Natural killer cell (primary cell): ENCODE measurements at regions not wholly inside any gene's neighbourhood (a gene's known extent, or its start where the extent isn't known, plus 50 kb on each side); places are given as distances from the start of the nearest gene placed in this dataset.

Experiments used
- ATAC-seq, 3 donors: fragments of 150-1000 bp in 2 of 3; fragments of 200-7000 bp in 1 of 3; cut with Tn5 transposase; 1 replicate in 1 of 3; 2 replicates in 2 of 3; pipeline ENCODE4 v1.10.0; 2021; ENCODE audit warnings: mild to moderate bottlenecking in 2 of 3, moderate library complexity in 2 of 3
- DNase-seq, 2 donors: peaks; one replicate each; pipeline versions ENCODE4 v3.0.0 to v3.0.0-alpha.2; 2013 to 2021; ENCODE audit warnings: mixed read lengths in 1 of 2
- H3K27ac ChIP-seq: one replicate; pipeline ENCODE4 v1.5.1; 2013; ENCODE audit warnings: mild to moderate bottlenecking, low read length
- H3K27me3 ChIP-seq: one replicate; pipeline ENCODE4 v1.6.1; 2013; ENCODE audit warnings: low read length; ENCODE audit not compliant: control insufficient read depth, insufficient read depth
- H3K36me3 ChIP-seq: one replicate; pipeline ENCODE4 v1.6.1; 2013; ENCODE audit warnings: low read length; ENCODE audit not compliant: control insufficient read depth, insufficient read depth
- H3K4me1 ChIP-seq: one replicate; pipeline ENCODE4 v1.6.1; 2013; ENCODE audit warnings: low read length; ENCODE audit not compliant: control insufficient read depth, insufficient read depth
- H3K4me3 ChIP-seq: one replicate; pipeline ENCODE4 v1.5.1; 2013; ENCODE audit warnings: low read length
- H3K9me3 ChIP-seq: one replicate; pipeline ENCODE4 v1.6.1; 2013; ENCODE audit warnings: low read length; ENCODE audit not compliant: control insufficient read depth, insufficient read depth
- H3K27ac Mint-ChIP-seq, 2 donors: one replicate each; pipeline ENCODE4 v1.8.0; 2022; ENCODE audit warnings: mild to moderate bottlenecking in 2 of 2, mixed read lengths in 2 of 2, moderate library complexity in 1 of 2
- H3K27me3 Mint-ChIP-seq, 2 donors: one replicate each; pipeline ENCODE4 v1.8.0; 2022; ENCODE audit warnings: low read depth in 2 of 2, mixed read lengths in 2 of 2
- H3K36me3 Mint-ChIP-seq: one replicate; pipeline ENCODE4 v1.8.0; 2022; ENCODE audit warnings: mixed read lengths
- H3K4me1 Mint-ChIP-seq, 2 donors: one replicate each; pipeline ENCODE4 v1.8.0; 2022; ENCODE audit warnings: mixed read lengths in 2 of 2
- H3K4me3 Mint-ChIP-seq: one replicate; pipeline ENCODE4 v1.8.0; 2022; ENCODE audit warnings: mild to moderate bottlenecking, moderate library complexity, mixed read lengths
- H3K9me3 Mint-ChIP-seq, 2 donors: one replicate each; pipeline ENCODE4 v1.8.0; 2022; ENCODE audit warnings: mixed read lengths in 2 of 2
- WGBS: methylation state at CpG from one replicate; pipeline ENCODE4 v1.1.7; 2013; ENCODE audit warnings: missing lambda C conversion rate; ENCODE audit not compliant: insufficient coverage; 5-methylcytosine and 5-hydroxymethylcytosine counted together
- intact Hi-C: fragments of 100-400 bp; cut with micrococcal nuclease; formaldehyde crosslinking; loops from one replicate; pipeline ENCODE4 v1.14.2; 2022
- TF ChIP-seq, protein P1 (sequence below): fragments of 200-600 bp; IDR thresholded peaks from one replicate; pipeline ENCODE4 v1.8.0; 2022; ENCODE audit warnings: antibody characterized with exemption

DNA sequence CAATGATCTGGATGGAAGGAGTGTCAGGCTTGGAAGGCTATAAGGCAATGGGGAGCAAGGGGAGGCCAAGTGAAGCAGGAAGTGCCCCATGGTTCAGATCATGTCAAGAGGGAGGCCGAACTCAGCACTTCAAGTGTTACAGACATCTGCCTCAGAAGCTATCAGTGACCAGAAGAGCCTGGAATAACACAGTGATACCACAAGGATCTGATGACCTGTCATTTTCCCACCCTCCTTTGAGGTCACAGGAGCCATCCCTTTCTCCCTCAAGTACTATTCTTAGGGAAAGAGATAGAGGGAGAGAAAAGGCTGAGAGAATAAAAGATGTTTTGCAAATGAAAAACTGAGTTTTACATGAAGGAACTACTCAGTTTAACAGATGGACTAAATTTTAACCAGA, 454.8 kb downstream of the CSNK1G3 start:
- ATAC-seq, result no peak
- TF ChIP-seq, protein P1, sequence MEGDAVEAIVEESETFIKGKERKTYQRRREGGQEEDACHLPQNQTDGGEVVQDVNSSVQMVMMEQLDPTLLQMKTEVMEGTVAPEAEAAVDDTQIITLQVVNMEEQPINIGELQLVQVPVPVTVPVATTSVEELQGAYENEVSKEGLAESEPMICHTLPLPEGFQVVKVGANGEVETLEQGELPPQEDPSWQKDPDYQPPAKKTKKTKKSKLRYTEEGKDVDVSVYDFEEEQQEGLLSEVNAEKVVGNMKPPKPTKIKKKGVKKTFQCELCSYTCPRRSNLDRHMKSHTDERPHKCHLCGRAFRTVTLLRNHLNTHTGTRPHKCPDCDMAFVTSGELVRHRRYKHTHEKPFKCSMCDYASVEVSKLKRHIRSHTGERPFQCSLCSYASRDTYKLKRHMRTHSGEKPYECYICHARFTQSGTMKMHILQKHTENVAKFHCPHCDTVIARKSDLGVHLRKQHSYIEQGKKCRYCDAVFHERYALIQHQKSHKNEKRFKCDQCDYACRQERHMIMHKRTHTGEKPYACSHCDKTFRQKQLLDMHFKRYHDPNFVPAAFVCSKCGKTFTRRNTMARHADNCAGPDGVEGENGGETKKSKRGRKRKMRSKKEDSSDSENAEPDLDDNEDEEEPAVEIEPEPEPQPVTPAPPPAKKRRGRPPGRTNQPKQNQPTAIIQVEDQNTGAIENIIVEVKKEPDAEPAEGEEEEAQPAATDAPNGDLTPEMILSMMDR, result no peak
- 77% methylated on average over 1 of the region's 1 CpG for WGBS

DNA sequence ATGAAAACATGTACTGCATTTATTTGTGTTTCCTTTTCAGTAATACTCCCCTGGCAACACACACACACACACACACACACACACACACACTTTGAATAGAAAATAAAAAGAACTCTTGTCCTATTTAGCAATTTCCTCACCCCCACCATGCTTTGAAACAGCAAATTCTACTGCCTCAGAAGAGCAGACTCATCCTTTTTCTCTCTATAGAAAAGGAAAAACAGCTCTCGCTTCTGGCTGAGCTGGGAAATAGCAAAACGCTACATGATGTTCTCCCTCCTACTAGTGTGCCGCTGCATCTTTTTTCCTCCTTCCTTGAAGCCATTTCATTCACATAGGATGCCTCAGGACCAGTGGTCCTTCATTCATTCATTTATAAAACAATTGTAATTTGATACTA, 453.6 kb downstream of the CSNK1G3 start:
- ATAC-seq, result no peak
- no peaks in the 10 kb centered on the region for H3K9me3 ChIP-seq
- WGBS, result 83% methylated on average over 2 of the region's 3 CpGs

More for the DNA sequence above, 454.8 kb downstream of the CSNK1G3 start:
- no peaks in the 10 kb centered on the region for H3K9me3 ChIP-seq
- Mint-ChIP-seq H3K36me3 (no peaks in the 10 kb centered on the region), H3K27me3 (no peaks in the 10 kb centered on the region), H3K4me1 (no peaks in the 10 kb centered on the region), H3K27ac (no peak overlapping the region), H3K4me3 (no peak overlapping the region), H3K9me3 (peaks cover 10 to 16% of the 10 kb centered on the region in 2 donors)
- H3K4me3 ChIP-seq, result no peak overlapping the region
- no peaks in the 10 kb centered on the region for H3K36me3 ChIP-seq
- no peak for DNase-seq
- intact Hi-C loops, result no loop called here
- no peaks in the 10 kb centered on the region for H3K4me1 ChIP-seq
- no peak overlapping the region for H3K27ac ChIP-seq
- no peaks in the 10 kb centered on the region for H3K27me3 ChIP-seq

DNA sequence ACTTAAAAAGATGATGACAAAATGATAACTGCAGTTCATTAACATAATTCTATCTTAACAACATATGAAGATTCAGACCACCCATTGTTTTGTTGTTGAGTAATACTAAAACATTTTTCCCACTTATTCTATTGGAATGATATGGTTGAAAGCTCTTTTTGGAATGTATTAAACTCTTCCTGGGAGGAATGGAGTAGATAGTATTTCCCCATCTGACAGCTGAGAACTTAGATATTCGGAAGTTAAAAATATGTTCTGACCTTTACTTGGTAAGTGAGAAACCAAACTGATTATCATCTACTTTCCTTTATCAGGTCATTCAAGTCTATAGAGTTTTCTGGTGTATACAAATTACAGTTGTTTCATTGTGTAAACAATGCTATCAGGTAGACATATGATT, 452.9 kb downstream of the CSNK1G3 start:
- H3K27me3 Mint-ChIP-seq, result no peaks in the 10 kb centered on the region

More for the DNA sequence above, 453.6 kb downstream of the CSNK1G3 start:
- no peaks in the 10 kb centered on the region for H3K4me1 ChIP-seq
- intact Hi-C loops, result no loop called here
- Mint-ChIP-seq H3K9me3 (peaks cover 8 to 10% of the 10 kb centered on the region in 2 donors), H3K27me3 (no peaks in the 10 kb centered on the region), H3K4me3 (no peak overlapping the region), H3K4me1 (no peaks in the 10 kb centered on the region), H3K36me3 (no peaks in the 10 kb centered on the region), H3K27ac (no peak overlapping the region)
- no peaks in the 10 kb centered on the region for H3K36me3 ChIP-seq
- H3K27ac ChIP-seq, result no peak overlapping the region
- TF ChIP-seq, protein P1, result no peak
- no peaks in the 10 kb centered on the region for H3K27me3 ChIP-seq
- no peak overlapping the region for H3K4me3 ChIP-seq
- no peak for DNase-seq

DNA sequence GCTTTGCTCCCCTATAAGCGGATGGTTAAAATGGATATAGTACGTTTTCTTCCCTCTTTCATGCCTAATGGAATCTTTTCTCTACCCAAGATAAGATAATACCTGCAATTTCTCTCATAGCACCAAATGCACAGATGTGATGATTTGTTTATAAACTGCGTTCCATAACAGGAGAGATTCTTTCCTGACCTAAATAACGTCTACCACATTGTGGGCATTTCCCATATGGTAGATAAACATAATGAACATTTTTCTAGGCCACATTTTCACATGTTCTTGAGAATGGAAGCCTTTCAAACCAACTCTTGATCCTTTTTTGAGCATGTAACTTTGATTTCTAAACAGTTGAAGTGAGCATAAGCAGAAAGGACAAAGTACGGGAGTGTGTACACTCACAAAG, 448.5 kb downstream of the CSNK1G3 start:
- intact Hi-C loops, result no loop called here
- H3K27me3 Mint-ChIP-seq, result no peaks in the 10 kb centered on the region
- no peak overlapping the region for H3K27ac Mint-ChIP-seq
- no peaks in the 10 kb centered on the region for H3K27me3 ChIP-seq
- H3K4me1 ChIP-seq, result no peaks in the 10 kb centered on the region
- no peak for ATAC-seq
- H3K4me3 Mint-ChIP-seq, result no peak overlapping the region
- H3K4me1 Mint-ChIP-seq, result no peaks in the 10 kb centered on the region
- no peak for DNase-seq
- no CpG with 5 or more reads among the region's 5 CpGs for WGBS
- no peaks in the 10 kb centered on the region for H3K9me3 ChIP-seq
- no peaks in the 10 kb centered on the region for H3K36me3 Mint-ChIP-seq
- TF ChIP-seq, protein P1, result no peak
- H3K36me3 ChIP-seq, result no peaks in the 10 kb centered on the region
- no peak overlapping the region for H3K27ac ChIP-seq
- no peak overlapping the region for H3K4me3 ChIP-seq
- H3K9me3 Mint-ChIP-seq, result peaks cover 15% of the 10 kb centered on the region in 2 donors

More for the DNA sequence above, 452.9 kb downstream of the CSNK1G3 start:
- intact Hi-C loops, result no loop called here
- Mint-ChIP-seq H3K4me1 (no peaks in the 10 kb centered on the region), H3K9me3 (peaks cover 8 to 11% of the 10 kb centered on the region in 2 donors), H3K4me3 (no peak overlapping the region), H3K36me3 (no peaks in the 10 kb centered on the region), H3K27ac (no peak overlapping the region)
- TF ChIP-seq, protein P1, result no peak
- Histone ChIP-seq H3K27ac (no peak overlapping the region), H3K4me1 (no peaks in the 10 kb centered on the region), H3K27me3 (no peaks in the 10 kb centered on the region), H3K4me3 (no peak overlapping the region), H3K9me3 (no peaks in the 10 kb centered on the region), H3K36me3 (no peaks in the 10 kb centered on the region)
- no peak for ATAC-seq
- DNase-seq, result no peak
- WGBS, result no CpG with 5 or more reads among the region's 1 CpG
